GM20000 (cell line): ENCODE measurements at regions not wholly inside any gene's neighbourhood (a gene's known extent, or its start where the extent isn't known, plus 50 kb on each side); places are given as distances from the start of the nearest gene placed in this dataset.

Source experiments
- DNase-seq: peaks from one replicate; pipeline ENCODE4 v3.0.0; 2012; ENCODE audit warnings: low spot score
- TF ChIP-seq, protein P1 (sequence below): IDR thresholded peaks from 2 replicates; pipeline ENCODE4 v1.5.1; 2012; ENCODE audit warnings: mild to moderate bottlenecking, control low read depth; ENCODE audit errors: extremely low read depth, missing control alignments

DNA sequence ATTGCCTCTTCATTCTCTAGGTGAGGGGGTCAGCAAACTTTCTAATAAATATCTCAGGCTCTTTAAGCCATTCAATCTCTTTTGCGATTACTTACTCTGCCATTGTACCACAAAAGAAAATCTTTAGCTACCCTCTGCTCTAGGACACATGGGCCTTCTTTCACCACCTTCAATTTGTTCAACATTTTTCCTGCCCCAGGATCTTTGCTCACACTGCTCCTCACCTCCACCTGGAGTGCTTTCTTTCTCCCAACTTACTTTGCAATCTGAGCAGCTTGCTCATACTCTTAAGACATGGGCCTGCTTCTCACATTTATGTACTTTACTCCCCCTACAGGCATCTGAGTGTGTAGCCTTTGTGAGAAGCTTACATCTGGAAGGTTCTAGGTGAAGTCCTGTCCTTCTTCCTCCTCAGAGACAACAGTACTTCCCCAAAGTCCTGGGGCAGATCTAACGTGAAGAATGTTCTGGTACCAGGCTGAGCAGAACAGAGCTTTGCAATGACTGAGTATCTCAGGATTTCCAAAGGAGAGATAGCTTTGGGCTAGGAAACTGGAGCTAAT is 55.0 kb upstream of the PRDM5 start:
- TF ChIP-seq, protein P1, sequence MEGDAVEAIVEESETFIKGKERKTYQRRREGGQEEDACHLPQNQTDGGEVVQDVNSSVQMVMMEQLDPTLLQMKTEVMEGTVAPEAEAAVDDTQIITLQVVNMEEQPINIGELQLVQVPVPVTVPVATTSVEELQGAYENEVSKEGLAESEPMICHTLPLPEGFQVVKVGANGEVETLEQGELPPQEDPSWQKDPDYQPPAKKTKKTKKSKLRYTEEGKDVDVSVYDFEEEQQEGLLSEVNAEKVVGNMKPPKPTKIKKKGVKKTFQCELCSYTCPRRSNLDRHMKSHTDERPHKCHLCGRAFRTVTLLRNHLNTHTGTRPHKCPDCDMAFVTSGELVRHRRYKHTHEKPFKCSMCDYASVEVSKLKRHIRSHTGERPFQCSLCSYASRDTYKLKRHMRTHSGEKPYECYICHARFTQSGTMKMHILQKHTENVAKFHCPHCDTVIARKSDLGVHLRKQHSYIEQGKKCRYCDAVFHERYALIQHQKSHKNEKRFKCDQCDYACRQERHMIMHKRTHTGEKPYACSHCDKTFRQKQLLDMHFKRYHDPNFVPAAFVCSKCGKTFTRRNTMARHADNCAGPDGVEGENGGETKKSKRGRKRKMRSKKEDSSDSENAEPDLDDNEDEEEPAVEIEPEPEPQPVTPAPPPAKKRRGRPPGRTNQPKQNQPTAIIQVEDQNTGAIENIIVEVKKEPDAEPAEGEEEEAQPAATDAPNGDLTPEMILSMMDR: peak; percentile 35
- DNase-seq: peak; percentile 30

DNA sequence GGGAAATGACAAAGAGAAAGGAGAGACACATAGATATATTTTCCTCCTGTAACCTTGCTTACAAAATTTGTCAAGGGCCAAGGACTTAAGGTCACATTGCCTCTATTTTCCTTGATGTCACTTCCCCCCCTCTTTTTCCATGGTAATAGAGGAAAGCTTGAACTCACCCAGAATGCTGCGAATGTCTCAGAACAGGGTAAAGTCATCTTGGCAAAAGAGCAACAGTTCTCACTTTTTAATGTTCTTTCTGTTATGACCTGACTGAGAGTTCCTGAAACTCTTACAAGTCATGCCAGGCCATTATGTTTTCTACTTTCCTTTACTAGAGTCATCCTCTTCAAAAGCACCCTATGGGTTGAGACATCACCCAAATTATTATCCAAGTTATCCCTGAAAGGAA is 50.7 kb upstream of the PRDM5 start:
- TF ChIP-seq, protein P1: no peak
- DNase-seq: no peak
